ENCODE measurements at regions not wholly inside any gene's neighbourhood (a gene's known extent, or its start where the extent isn't known, plus 50 kb on each side); places are given as distances from the start of the nearest gene placed in this dataset.

DNA sequence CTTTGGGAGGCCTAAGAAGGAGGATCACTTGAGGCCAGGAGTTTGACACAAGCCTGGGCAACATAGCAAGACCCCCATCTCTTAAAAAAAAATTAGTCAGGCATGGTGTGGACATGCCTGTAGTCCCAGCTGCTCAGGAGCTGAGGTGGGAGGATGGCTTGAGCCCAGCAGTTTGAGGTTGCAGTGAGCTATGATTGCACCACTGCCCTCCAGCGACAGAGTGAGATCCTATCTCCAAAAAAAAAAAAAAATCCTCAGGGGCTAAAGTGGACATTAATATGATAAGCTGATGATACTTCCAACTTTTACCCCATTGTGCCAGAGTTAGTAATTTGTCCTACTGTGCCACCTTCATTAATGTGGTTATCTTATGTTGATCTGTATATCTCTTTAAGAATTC lies 327.8 kb upstream of the FMN2 start:
- H2AFZ ChIP-seq (ENCODE audit: low read depth, low read length), result no peak overlapping the region
- DNase-seq (ENCODE audit: extremely low read depth in 1 of 4, low spot score in 3 of 4) (no peak), ATAC-seq (no peak), FAIRE-seq (no peak)
- no peaks in the 10 kb centered on the region for H3K27me3 ChIP-seq (ENCODE audit: control insufficient read depth in 2 of 2, insufficient read depth in 2 of 2, low read length in 2 of 2)
- no peak overlapping the region for H3K4me2 ChIP-seq (ENCODE audit: insufficient read depth, low read length)
- no peaks in the 10 kb centered on the region for H3K79me2 ChIP-seq (ENCODE audit: control insufficient read depth, insufficient read depth, low read length)
- no peaks in the 10 kb centered on the region for H3K9me3 ChIP-seq (replicated peaks; ENCODE audit: control insufficient read depth, insufficient read depth, low read depth, low read length)
- no peak overlapping the region for H3K27ac ChIP-seq (ENCODE audit: extremely low read depth, low read depth, low read length)
- intact Hi-C loops (cut with micrococcal nuclease) (no loop called here), in situ Hi-C loops (cut with MboI) (no loop called here)
- H3K4me1 ChIP-seq (replicated peaks in 1 of 2; ENCODE audit: control insufficient read depth in 2 of 2, insufficient read depth in 2 of 2, low read length in 2 of 2), result no peaks in the 10 kb centered on the region
- no TSS peak for BruUV-seq (replicated peaks)
- no peaks in the 10 kb centered on the region for H3K9me1 ChIP-seq (ENCODE audit: control insufficient read depth, insufficient read depth, low read length)
- 0% methylated on average over 1 of the region's 1 CpG for WGBS (ENCODE audit: insufficient coverage, low coverage, missing lambda C conversion rate)
- no peak overlapping the region for H3K9ac ChIP-seq (ENCODE audit: insufficient read depth in 1 of 2, low read depth in 2 of 2, low read length in 2 of 2)
- POLR2A ChIA-PET, result interaction anchor here (0.5 kb wide), 1 partner anchor 1297 kb away, joined by 3 read pairs; no protein-coding TSS in a partner anchor
- CTCF ChIA-PET (ENCODE audit: low intra/inter-chr PET ratio), result no interaction called here
- H3K36me3 ChIP-seq (ENCODE audit: control insufficient read depth, insufficient read depth, low read length), result no peaks in the 10 kb centered on the region
- H3K4me3 ChIP-seq, result no peak overlapping the region
- H4K20me1 ChIP-seq (replicated peaks; ENCODE audit: control insufficient read depth, insufficient read depth, low read length), result no peaks in the 10 kb centered on the region
- TF ChIP-seq TCF7 (IDR thresholded peaks at IDR 0.05; ENCODE audit: borderline replicate concordance), result no peak
- no peak for TF ChIP-seq TCF3 (CRISPR knock-in tag; IDR thresholded peaks at IDR 0.05)
- no peak for TF ChIP-seq HEY1 (CRISPR knock-in tag; IDR thresholded peaks at IDR 0.05; ENCODE audit: borderline replicate concordance)
- no peak for TF ChIP-seq PTRF (tag; IDR thresholded peaks at IDR 0.05)
- no peak for TF ChIP-seq ZNF224 (CRISPR knock-in tag; IDR thresholded peaks at IDR 0.05)
- TF ChIP-seq, protein P1, sequence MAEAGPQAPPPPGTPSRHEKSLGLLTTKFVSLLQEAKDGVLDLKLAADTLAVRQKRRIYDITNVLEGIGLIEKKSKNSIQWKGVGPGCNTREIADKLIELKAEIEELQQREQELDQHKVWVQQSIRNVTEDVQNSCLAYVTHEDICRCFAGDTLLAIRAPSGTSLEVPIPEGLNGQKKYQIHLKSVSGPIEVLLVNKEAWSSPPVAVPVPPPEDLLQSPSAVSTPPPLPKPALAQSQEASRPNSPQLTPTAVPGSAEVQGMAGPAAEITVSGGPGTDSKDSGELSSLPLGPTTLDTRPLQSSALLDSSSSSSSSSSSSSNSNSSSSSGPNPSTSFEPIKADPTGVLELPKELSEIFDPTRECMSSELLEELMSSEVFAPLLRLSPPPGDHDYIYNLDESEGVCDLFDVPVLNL (CRISPR knock-in tag; IDR thresholded peaks at IDR 0.05; ENCODE audit: low read depth), result no peak
- TF ChIP-seq ZNF668 (CRISPR knock-in tag; IDR thresholded peaks at IDR 0.05), result no peak
- no peak for TF ChIP-seq NFXL1 (CRISPR knock-in tag; IDR thresholded peaks at IDR 0.05)
- no peak for TF ChIP-seq ETS2 (tag; IDR thresholded peaks at IDR 0.05; ENCODE audit: borderline replicate concordance, poor library complexity, severe bottlenecking)
- TF ChIP-seq FOS (IDR thresholded peaks at IDR 0.05; ENCODE audit: extremely low read depth, insufficient read length), result no peak
- TF ChIP-seq TARDBP (IDR thresholded peaks at IDR 0.05), result no peak
- no peak for TF ChIP-seq ZKSCAN3 (CRISPR knock-in tag; IDR thresholded peaks at IDR 0.05)
- TF ChIP-seq HIVEP1 (CRISPR knock-in tag; IDR thresholded peaks at IDR 0.05), result no peak

All from K562 (cell line).